HepG2 (cell line): ENCODE measurements at regions not wholly inside any gene's neighbourhood (a gene's known extent, or its start where the extent isn't known, plus 50 kb on each side); places are given as distances from the start of the nearest gene placed in this dataset.

ENCODE experiments used
- ATAC-seq: fragments of 200-7000 bp; cut with Tn5 transposase; 3 replicates; pipeline ENCODE4 v1.9.1; 2020; ENCODE audit warnings: mild to moderate bottlenecking, moderate library complexity
- BruUV-seq: library from RNA; stranded (reverse); fragments of 400-500 nt; replicated peaks from 2 replicates; lab custom pipeline; 2021; lab: Mats Ljungman, UMichigan
- CTCF ChIA-PET: fragments of 300-600 bp; formaldehyde crosslinking; extraction: SDS; loops from one replicate; lab custom pipeline; 2021; ENCODE audit warnings: low total read pairs, inconsistent platforms, low intra/inter-chr PET ratio; lab: Yijun Ruan, JAX
- POLR2A ChIA-PET: fragments of 350-600 bp; sonication (Branson Sonifier 250); formaldehyde crosslinking; loops from one replicate; lab custom pipeline; 2020; ENCODE audit warnings: antibody characterized with exemption, inconsistent platforms; lab: Yijun Ruan, JAX
- DNase-seq: peaks from one replicate; pipeline ENCODE4 v3.0.0-alpha.2; 2015; ENCODE audit warnings: low spot score
- FAIRE-seq: peaks from 3 replicates; lab custom pipeline; 2011; peaks lifted over from hg19 to GRCh38; lab: Jason Lieb, UNC
- H2AFZ ChIP-seq: one replicate; pipeline ENCODE4 v1.6.1; 2011; ENCODE audit warnings: low read length, inconsistent platforms
- H3K27ac ChIP-seq: fragments of 300-600 bp; 3 replicates; pipeline ENCODE4 v1.8.0; 2011; ENCODE audit warnings: mixed run types, mild to moderate bottlenecking, mixed read lengths, low read length, inconsistent platforms; ENCODE audit not compliant: insufficient read depth; ENCODE audit errors: extremely low read length
- H3K27me3 ChIP-seq, 2 experiments: fragments of 200-600 bp in 1 of 2; 2 replicates in 1 of 2; 3 replicates in 1 of 2; pipeline versions ENCODE4 v1.6.0 to v1.8.0; 2011; ENCODE audit warnings: low read length in 2 of 2, mild to moderate bottlenecking in 2 of 2, moderate library complexity in 2 of 2, inconsistent platforms in 1 of 2; ENCODE audit not compliant: insufficient read depth in 2 of 2, control insufficient read depth in 1 of 2
- H3K36me3 ChIP-seq, 2 experiments: fragments of 200-600 bp in 1 of 2; replicated peaks in 1 of 2; 2 replicates in 1 of 2; 3 replicates in 1 of 2; pipeline versions ENCODE4 v1.5.1 to v1.8.0; 2011; ENCODE audit warnings: low read length in 2 of 2, inconsistent platforms in 1 of 2; ENCODE audit not compliant: insufficient read depth in 2 of 2, control insufficient read depth in 1 of 2
- H3K4me1 ChIP-seq: 2 replicates; pipeline ENCODE4 v1.5.1; 2012; ENCODE audit warnings: low read length, inconsistent platforms; ENCODE audit not compliant: insufficient read depth
- H3K4me2 ChIP-seq: 2 replicates; pipeline ENCODE4 v1.6.0; 2011; ENCODE audit warnings: low read depth, low read length, inconsistent platforms
- H3K4me3 ChIP-seq, 3 experiments: fragments of 200-600 bp in 1 of 3; sonication (generic), shearing (Covaris generic) in 1 of 3; replicated peaks in 1 of 3; 2 replicates each; pipeline ENCODE4 v1.5.1; 2011 to 2016; ENCODE audit warnings: low read length in 3 of 3, inconsistent platforms in 2 of 3, low read depth in 2 of 3, mild to moderate bottlenecking in 2 of 3, control low read depth in 1 of 3, mixed read lengths in 1 of 3; ENCODE audit not compliant: insufficient read depth in 1 of 3
- H3K79me2 ChIP-seq: one replicate; pipeline ENCODE4 v1.6.1; 2011; ENCODE audit warnings: low read length, inconsistent platforms; ENCODE audit not compliant: insufficient read depth
- H3K9ac ChIP-seq: 2 replicates; pipeline ENCODE4 v1.6.0; 2011; ENCODE audit warnings: mild to moderate bottlenecking, low read depth, low read length, inconsistent platforms; ENCODE audit not compliant: insufficient read depth
- H3K9me3 ChIP-seq: 2 replicates; pipeline ENCODE4 v1.5.1; 2012; ENCODE audit warnings: mild to moderate bottlenecking, low read length
- H4K20me1 ChIP-seq: 2 replicates; pipeline ENCODE4 v1.6.0; 2011; ENCODE audit warnings: inconsistent platforms, mild to moderate bottlenecking, low read length, moderate library complexity; ENCODE audit not compliant: insufficient read depth
- FOXK1 ChIP-seq: sonication (generic); formaldehyde crosslinking; IDR thresholded peaks from 2 replicates; pipeline ENCODE4 v1.4.0; 2020; ENCODE audit warnings: low read depth, missing genetic modification reagents, borderline replicate concordance
- GTF3A ChIP-seq: sonication (generic); formaldehyde crosslinking; conservative IDR thresholded peaks from 2 replicates; pipeline ENCODE4 v1.4.0; 2020; ENCODE audit warnings: mild to moderate bottlenecking, missing genetic modification reagents
- HES4 ChIP-seq: sonication (generic); formaldehyde crosslinking; IDR thresholded peaks from 2 replicates; pipeline ENCODE4 v1.9.0; 2021; ENCODE audit warnings: mild to moderate bottlenecking, missing genetic modification reagents, borderline replicate concordance
- KMT2A ChIP-seq: sonication (generic); formaldehyde crosslinking; IDR thresholded peaks from 2 replicates; pipeline ENCODE4 v1.4.0; 2020; ENCODE audit warnings: missing genetic modification reagents
- NCOA5 ChIP-seq: sonication (generic); formaldehyde crosslinking; IDR thresholded peaks from 2 replicates; pipeline ENCODE4 v1.4.0; 2020; ENCODE audit warnings: missing genetic modification reagents
- NFRKB ChIP-seq: fragments of 450-650 bp; IDR thresholded peaks from 2 replicates; pipeline ENCODE4 v1.6.1; 2017
- NR1H2 ChIP-seq: sonication (generic); formaldehyde crosslinking; IDR thresholded peaks from 2 replicates; pipeline ENCODE4 v1.8.1; 2022; ENCODE audit warnings: low read depth, missing genetic modification reagents, borderline replicate concordance
- REPIN1 ChIP-seq: sonication (generic); formaldehyde crosslinking; IDR thresholded peaks from 2 replicates; pipeline ENCODE4 v1.8.0; 2022; ENCODE audit warnings: missing genetic modification reagents, low read depth, mild to moderate bottlenecking, borderline replicate concordance
- STAT5B ChIP-seq: sonication (generic); formaldehyde crosslinking; IDR thresholded peaks from 2 replicates; pipeline ENCODE4 v1.4.0; 2020; ENCODE audit warnings: missing genetic modification reagents
- ZBTB3 ChIP-seq: sonication (generic); formaldehyde crosslinking; IDR thresholded peaks from 2 replicates; pipeline ENCODE4 v1.4.0; 2020; ENCODE audit warnings: low read depth, mild to moderate bottlenecking, moderate library complexity, missing genetic modification reagents, borderline replicate concordance
- ZFP82 ChIP-seq: sonication (generic); formaldehyde crosslinking; IDR thresholded peaks from 2 replicates; pipeline ENCODE4 v1.5.1; 2020; ENCODE audit warnings: mild to moderate bottlenecking, missing genetic modification reagents, borderline replicate concordance
- ZNF337 ChIP-seq: sonication (generic); formaldehyde crosslinking; IDR thresholded peaks from 2 replicates; pipeline ENCODE4 v1.5.1; 2020; ENCODE audit warnings: missing genetic modification reagents, low read depth, mild to moderate bottlenecking, borderline replicate concordance
- WGBS: methylation state at CpG from one replicate; pipeline ENCODE4 v1.1.6; 2017; ENCODE audit warnings: low lambda C conversion rate; 5-methylcytosine and 5-hydroxymethylcytosine counted together
- in situ Hi-C: cut with HindIII; loops from 2 replicates; pipeline ENCODE4 v1.10.0; 2017; ENCODE audit warnings: low pct_unique_long_range_greater_than_20kb; ENCODE audit not compliant: extremely low pct_ligation_motif_present
- intact Hi-C: fragments of 100-400 bp; cut with micrococcal nuclease; formaldehyde crosslinking; loops from one replicate; pipeline ENCODE4 v1.10.0; 2022; ENCODE audit not compliant: unreplicated experiment
- TF ChIP-seq, protein P1 (sequence below): sonication (generic); formaldehyde crosslinking; IDR thresholded peaks from 2 replicates; pipeline ENCODE4 v1.8.1; 2023; ENCODE audit warnings: mild to moderate bottlenecking, inconsistent platforms, moderate library complexity, missing genetic modification reagents, borderline replicate concordance
- TF ChIP-seq, protein P2 (sequence below): IDR thresholded peaks from 2 replicates; pipeline ENCODE4 v1.6.1; 2016; ENCODE audit warnings: low read depth, control low read depth
- TF ChIP-seq, protein P3 (sequence below): IDR thresholded peaks from 2 replicates; pipeline ENCODE4 v1.6.1; 2016

DNA sequence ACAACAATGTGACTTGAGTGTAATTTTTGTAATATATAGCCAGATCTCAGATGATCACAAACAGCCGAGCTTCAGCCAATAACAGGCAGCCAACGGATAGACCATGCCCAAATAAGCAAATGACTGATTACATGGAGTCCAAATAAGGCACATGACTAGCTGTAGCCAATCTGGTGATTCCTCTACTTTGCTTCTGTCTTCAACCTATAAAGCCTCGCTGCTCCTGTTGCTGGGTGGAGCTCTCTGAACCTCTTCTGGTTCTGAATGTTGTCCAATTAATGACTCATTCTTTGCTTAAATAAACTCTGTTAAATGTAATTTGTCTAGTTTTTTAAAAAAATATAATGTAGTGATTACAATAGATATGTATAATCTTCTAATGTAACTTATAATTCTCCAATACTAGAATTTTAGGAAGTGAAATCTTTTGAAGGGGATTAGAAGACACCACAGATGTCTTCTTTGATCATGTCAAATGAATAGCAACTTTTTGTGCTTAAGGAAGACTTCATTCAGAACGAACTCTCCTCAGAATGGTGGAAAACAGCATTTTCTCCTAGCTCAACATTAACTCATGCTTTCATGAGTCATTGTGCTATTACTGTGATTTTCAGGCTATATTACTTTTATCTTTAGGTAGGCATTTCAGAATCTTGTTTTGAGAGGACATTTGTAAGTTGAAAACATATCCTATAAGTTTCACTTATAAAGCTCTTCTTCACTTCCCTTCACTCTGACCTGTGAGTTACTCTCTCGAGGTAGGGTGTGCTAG lies 857.8 kb upstream of the B3GALT2 start:
- WGBS: 0% methylated on average over 5 of the region's 5 CpGs
- intact Hi-C loops: no loop called here
- no peaks in the 10 kb centered on the region for H3K79me2 ChIP-seq
- no peaks in the 10 kb centered on the region for H3K36me3 ChIP-seq
- no peak for FAIRE-seq
- ATAC-seq: no peak
- no peaks in the 10 kb centered on the region for H4K20me1 ChIP-seq
- TF ChIP-seq ZNF337: no peak
- TF ChIP-seq, protein P1, sequence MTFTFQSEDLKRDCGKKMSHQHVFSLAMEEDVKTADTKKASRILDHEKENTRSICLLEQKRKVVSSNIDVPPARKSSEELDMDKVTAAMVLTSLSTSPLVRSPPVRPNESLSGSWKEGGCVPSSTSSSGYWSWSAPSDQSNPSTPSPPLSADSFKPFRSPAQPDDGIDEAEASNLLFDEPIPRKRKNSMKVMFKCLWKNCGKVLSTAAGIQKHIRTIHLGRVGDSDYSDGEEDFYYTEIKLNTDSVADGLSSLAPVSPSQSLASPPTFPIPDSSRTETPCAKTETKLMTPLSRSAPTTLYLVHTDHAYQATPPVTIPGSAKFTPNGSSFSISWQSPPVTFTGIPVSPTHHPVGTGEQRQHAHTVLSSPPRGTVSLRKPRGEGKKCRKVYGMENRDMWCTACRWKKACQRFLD (CRISPR knock-in tag): no peak
- TF ChIP-seq, all 625 proteins: peak for 0
- DNase-seq: no peak
- no peak overlapping the region for H3K9ac ChIP-seq
- in situ Hi-C loops: no loop called here
- CTCF ChIA-PET: no interaction called here
- H3K9me3 ChIP-seq: no peaks in the 10 kb centered on the region
- no peak overlapping the region for H2AFZ ChIP-seq
- no peaks in the 10 kb centered on the region for H3K4me1 ChIP-seq
- BruUV-seq: no TSS peak
- no peaks in the 10 kb centered on the region for H3K27me3 ChIP-seq
- H3K4me2 ChIP-seq: no peak overlapping the region
- no peak overlapping the region for H3K27ac ChIP-seq
- no peak overlapping the region for H3K4me3 ChIP-seq
- POLR2A ChIA-PET: no interaction called here

DNA sequence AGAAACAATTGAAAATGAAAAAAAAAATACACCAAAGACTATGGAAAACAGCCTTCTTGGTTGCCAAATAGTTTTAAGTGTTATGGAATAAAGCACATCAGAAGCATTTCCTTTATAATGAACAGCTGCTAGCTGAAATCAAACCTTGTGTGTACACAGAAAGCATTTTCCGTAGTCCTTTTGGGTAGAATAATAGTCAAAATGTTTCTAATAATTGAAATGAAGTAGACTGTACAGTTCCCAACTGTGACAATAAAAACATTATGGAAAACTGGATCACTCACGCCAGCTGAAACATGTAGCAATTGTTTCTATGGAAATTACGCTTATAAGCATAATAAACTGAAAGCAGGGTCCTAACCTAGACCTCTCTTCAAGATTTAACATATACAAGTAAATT lies 856.3 kb upstream of the B3GALT2 start:
- no peaks in the 10 kb centered on the region for H3K4me1 ChIP-seq
- in situ Hi-C loops: no loop called here
- H3K27me3 ChIP-seq: no peaks in the 10 kb centered on the region
- no peaks in the 10 kb centered on the region for H3K36me3 ChIP-seq
- H3K9ac ChIP-seq: no peak overlapping the region
- H3K79me2 ChIP-seq: no peaks in the 10 kb centered on the region
- H3K4me2 ChIP-seq: no peak overlapping the region
- FAIRE-seq: no peak
- DNase-seq: no peak
- no peaks in the 10 kb centered on the region for H3K9me3 ChIP-seq
- ChIA-PET CTCF (no interaction called here), POLR2A (no interaction called here)
- BruUV-seq: no TSS peak
- ATAC-seq: no peak
- no peak overlapping the region for H3K27ac ChIP-seq
- intact Hi-C loops: no loop called here
- WGBS: 2% methylated on average over 3 of the region's 3 CpGs
- H3K4me3 ChIP-seq: no peak overlapping the region
- no peaks in the 10 kb centered on the region for H4K20me1 ChIP-seq
- no peak overlapping the region for H2AFZ ChIP-seq
- TF ChIP-seq REPIN1 (CRISPR knock-in tag): no peak
- no peak for TF ChIP-seq ZFP82 (CRISPR knock-in tag)
- TF ChIP-seq HES4: no peak
- no peak for TF ChIP-seq NFRKB
- TF ChIP-seq, protein P2, sequence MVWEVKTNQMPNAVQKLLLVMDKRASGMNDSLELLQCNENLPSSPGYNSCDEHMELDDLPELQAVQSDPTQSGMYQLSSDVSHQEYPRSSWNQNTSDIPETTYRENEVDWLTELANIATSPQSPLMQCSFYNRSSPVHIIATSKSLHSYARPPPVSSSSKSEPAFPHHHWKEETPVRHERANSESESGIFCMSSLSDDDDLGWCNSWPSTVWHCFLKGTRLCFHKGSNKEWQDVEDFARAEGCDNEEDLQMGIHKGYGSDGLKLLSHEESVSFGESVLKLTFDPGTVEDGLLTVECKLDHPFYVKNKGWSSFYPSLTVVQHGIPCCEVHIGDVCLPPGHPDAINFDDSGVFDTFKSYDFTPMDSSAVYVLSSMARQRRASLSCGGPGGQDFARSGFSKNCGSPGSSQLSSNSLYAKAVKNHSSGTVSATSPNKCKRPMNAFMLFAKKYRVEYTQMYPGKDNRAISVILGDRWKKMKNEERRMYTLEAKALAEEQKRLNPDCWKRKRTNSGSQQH: no peak
- TF ChIP-seq GTF3A: no peak
- no peak for TF ChIP-seq ZBTB3
- TF ChIP-seq NR1H2: no peak
- TF ChIP-seq KMT2A (CRISPR knock-in tag): no peak
- TF ChIP-seq, protein P3, sequence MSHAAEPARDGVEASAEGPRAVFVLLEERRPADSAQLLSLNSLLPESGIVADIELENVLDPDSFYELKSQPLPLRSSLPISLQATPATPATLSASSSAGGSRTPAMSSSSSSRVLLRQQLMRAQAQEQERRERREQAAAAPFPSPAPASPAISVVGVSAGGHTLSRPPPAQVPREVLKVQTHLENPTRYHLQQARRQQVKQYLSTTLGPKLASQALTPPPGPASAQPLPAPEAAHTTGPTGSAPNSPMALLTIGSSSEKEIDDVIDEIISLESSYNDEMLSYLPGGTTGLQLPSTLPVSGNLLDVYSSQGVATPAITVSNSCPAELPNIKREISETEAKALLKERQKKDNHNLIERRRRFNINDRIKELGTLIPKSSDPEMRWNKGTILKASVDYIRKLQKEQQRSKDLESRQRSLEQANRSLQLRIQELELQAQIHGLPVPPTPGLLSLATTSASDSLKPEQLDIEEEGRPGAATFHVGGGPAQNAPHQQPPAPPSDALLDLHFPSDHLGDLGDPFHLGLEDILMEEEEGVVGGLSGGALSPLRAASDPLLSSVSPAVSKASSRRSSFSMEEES (CRISPR knock-in tag): no peak
- no peak for TF ChIP-seq FOXK1 (CRISPR knock-in tag)
- no peak for TF ChIP-seq STAT5B (CRISPR knock-in tag)
- no peak for TF ChIP-seq NCOA5 (CRISPR knock-in tag)
